Right lobe of liver (tissue), 6 donors: ENCODE measurements at regions not wholly inside any gene's neighbourhood (a gene's known extent, or its start where the extent isn't known, plus 50 kb on each side); places are given as distances from the start of the nearest gene placed in this dataset.

Experiments used
- ATAC-seq, 4 donors: fragments of 200-7000 bp; cut with Tn5 transposase; one replicate each; pipeline ENCODE4 v1.9.1; 2020; ENCODE audit warnings: mild to moderate bottlenecking in 4 of 4, moderate library complexity in 4 of 4
- DNase-seq, 3 donors: peaks; one replicate each; pipeline ENCODE4 v3.0.0-alpha.2; 2020
- H3K27ac ChIP-seq, 3 donors: fragments of 200-600 bp; one replicate each; pipeline ENCODE4 v1.8.0; 2022
- H3K27me3 ChIP-seq, 2 donors: fragments of 200-600 bp; one replicate each; pipeline ENCODE4 v1.8.0; 2022
- H3K36me3 ChIP-seq, 4 donors: fragments of 200-600 bp; sonication (generic) in 1 of 4; one replicate each; pipeline versions ENCODE4 v1.5.1 to v1.8.0; 2017 to 2022; ENCODE audit warnings: control low read depth in 1 of 4
- H3K4me1 ChIP-seq, 4 donors: fragments of 200-600 bp; sonication (generic) in 1 of 4; one replicate each; pipeline versions ENCODE4 v1.5.1 to v1.8.0; 2017 to 2022; ENCODE audit warnings: control low read depth in 1 of 4
- H3K4me3 ChIP-seq, 3 donors: fragments of 200-600 bp; one replicate each; pipeline ENCODE4 v1.8.0; 2022
- H3K9me3 ChIP-seq, 4 donors: fragments of 200-600 bp; sonication (generic) in 1 of 4; one replicate each; pipeline versions ENCODE4 v1.5.1 to v1.8.0; 2017 to 2022; ENCODE audit warnings: control low read depth in 1 of 4
- POLR2A ChIP-seq: fragments of 450-650 bp; IDR thresholded peaks from one replicate; pipeline ENCODE4 v1.6.1; 2017; ENCODE audit warnings: antibody characterized with exemption, mild to moderate bottlenecking
- WGBS: methylation state at CpG from one replicate; pipeline ENCODE4 v1.1.6; 2018; ENCODE audit warnings: low coverage, low lambda C conversion rate; ENCODE audit not compliant: insufficient coverage; ENCODE audit errors: missing lambda C conversion rate; 5-methylcytosine and 5-hydroxymethylcytosine counted together
- intact Hi-C, 2 donors: fragments of 100-400 bp; cut with DNase I; formaldehyde crosslinking; loops; one replicate each; pipeline versions ENCODE4 v1.11.2 to v1.14.1; 2022
- TF ChIP-seq, protein P1 (sequence below), 4 donors: fragments of 200-600 bp in 3 of 4; fragments of 450-650 bp in 1 of 4; IDR thresholded peaks; one replicate each; pipeline versions ENCODE4 v1.5.1 to v1.8.0; 2016 to 2022; ENCODE audit warnings: antibody characterized with exemption in 4 of 4, mild to moderate bottlenecking in 2 of 4
- donor health status: DM: no; HTN: yes; CAD: no.
- donor health status: DM: no; HTN: no; CAD: no.
- donor health status: DM: no; HTN: no; CAD: no.
- donor health status: DM: no; HTN: yes; CAD: no.
- donor health status: DM: no; HTN: yes; CAD: no.

DNA sequence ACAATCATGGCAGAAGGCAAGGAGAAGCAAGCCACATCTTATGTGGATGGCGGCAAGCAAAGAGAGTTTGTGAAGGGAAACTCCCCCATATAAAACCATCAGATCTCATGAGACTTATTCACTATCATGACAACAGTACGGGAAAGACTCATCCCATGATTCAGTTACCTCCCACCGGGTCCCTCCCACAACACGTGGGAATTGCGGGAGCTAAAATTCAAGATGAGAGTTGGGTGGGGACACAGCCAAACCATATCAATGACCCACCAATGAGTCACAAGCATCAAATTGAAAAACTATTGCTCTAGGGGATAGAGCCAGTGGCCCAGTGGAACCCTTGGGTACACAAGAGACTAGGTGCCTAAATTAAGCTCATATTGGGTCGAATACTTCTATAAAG is 157.4 kb downstream of the FBXO15 start:
- TF ChIP-seq, protein P1, sequence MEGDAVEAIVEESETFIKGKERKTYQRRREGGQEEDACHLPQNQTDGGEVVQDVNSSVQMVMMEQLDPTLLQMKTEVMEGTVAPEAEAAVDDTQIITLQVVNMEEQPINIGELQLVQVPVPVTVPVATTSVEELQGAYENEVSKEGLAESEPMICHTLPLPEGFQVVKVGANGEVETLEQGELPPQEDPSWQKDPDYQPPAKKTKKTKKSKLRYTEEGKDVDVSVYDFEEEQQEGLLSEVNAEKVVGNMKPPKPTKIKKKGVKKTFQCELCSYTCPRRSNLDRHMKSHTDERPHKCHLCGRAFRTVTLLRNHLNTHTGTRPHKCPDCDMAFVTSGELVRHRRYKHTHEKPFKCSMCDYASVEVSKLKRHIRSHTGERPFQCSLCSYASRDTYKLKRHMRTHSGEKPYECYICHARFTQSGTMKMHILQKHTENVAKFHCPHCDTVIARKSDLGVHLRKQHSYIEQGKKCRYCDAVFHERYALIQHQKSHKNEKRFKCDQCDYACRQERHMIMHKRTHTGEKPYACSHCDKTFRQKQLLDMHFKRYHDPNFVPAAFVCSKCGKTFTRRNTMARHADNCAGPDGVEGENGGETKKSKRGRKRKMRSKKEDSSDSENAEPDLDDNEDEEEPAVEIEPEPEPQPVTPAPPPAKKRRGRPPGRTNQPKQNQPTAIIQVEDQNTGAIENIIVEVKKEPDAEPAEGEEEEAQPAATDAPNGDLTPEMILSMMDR (IDR thresholded peaks at IDR 0.05): no peak
- TF ChIP-seq POLR2A: no peak
- 60% methylated on average over 6 of the region's 6 CpGs for WGBS
- no peaks in the 10 kb centered on the region for H3K36me3 ChIP-seq
- no peak overlapping the region for H3K27ac ChIP-seq
- H3K4me1 ChIP-seq: no peaks in the 10 kb centered on the region
- no peaks in the 10 kb centered on the region for H3K9me3 ChIP-seq
- ATAC-seq (no peak), DNase-seq (no peak)
- no peak overlapping the region for H3K4me3 ChIP-seq
- no peaks in the 10 kb centered on the region for H3K27me3 ChIP-seq
- intact Hi-C loops: no loop called here

DNA sequence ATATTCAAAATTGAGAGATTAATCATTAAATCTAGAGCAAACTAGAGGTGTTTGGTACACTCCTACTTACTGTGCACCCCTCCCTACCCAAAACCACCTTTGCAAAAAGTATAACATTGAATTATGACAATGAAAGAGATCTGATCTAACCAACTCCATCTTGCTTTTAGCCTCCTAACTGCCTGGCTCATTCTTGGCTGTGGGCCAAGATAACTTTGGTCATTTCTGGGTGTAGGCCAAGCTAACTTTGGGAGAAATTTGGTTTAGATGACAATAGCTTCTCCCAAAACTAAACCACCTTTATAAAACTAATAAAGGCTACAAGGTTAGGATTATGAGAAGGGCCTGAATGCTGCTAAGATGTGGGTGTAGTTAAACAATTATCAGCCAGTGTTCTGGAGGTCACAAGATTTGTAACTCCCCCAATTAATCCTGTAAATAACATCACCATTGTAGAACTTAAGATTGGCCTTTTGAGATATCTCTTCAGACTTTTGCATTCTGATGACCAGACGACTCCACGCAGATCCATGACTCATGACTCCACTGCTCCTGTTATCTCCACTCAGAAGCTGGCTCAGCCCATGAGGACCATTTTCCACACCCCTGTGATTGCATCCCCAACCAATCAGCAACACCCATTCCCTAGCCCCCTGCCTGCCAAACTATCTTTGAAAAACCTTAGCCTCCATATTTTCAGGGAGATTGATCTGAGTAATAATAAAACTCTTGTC is 160.2 kb downstream of the FBXO15 start:
- Histone ChIP-seq H3K27ac (no peak overlapping the region), H3K27me3 (no peaks in the 10 kb centered on the region), H3K36me3 (no peaks in the 10 kb centered on the region), H3K9me3 (no peaks in the 10 kb centered on the region), H3K4me3 (no peak overlapping the region), H3K4me1 (no peaks in the 10 kb centered on the region)
- ATAC-seq: no peak
- DNase-seq: no peak
- 40% methylated on average over 1 of the region's 2 CpGs for WGBS
- intact Hi-C loops: no loop called here
- TF ChIP-seq, protein P1 (IDR thresholded peaks at IDR 0.05): no peak

DNA sequence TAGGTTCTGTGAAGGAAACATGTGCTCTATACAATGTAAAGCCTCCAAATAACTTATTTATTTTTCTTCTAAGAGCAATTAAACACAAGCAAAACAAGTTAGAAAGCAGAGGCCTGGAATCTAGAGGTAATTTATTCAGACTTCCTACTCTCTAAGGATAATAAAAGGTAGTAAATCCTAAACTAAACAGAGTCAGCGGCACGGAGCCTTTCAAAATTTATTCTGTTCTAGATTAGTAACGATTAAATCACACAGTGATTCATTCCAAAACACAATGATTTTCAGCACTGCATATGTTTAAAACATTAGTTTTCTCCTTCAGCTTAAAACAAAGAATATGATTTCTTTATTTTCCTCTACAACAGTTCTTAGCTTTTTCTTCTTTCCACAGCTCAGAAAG is 160.9 kb downstream of the FBXO15 start:
- DNase-seq: no peak
- Histone ChIP-seq H3K4me3 (no peak overlapping the region), H3K36me3 (no peaks in the 10 kb centered on the region), H3K27me3 (no peaks in the 10 kb centered on the region), H3K4me1 (no peaks in the 10 kb centered on the region), H3K9me3 (no peaks in the 10 kb centered on the region), H3K27ac (no peak overlapping the region)
- 49% methylated on average over 3 of the region's 3 CpGs for WGBS
- ATAC-seq: no peak
- TF ChIP-seq, protein P1 (IDR thresholded peaks at IDR 0.05): no peak
- no peak for TF ChIP-seq POLR2A
- intact Hi-C loops: no loop called here

DNA sequence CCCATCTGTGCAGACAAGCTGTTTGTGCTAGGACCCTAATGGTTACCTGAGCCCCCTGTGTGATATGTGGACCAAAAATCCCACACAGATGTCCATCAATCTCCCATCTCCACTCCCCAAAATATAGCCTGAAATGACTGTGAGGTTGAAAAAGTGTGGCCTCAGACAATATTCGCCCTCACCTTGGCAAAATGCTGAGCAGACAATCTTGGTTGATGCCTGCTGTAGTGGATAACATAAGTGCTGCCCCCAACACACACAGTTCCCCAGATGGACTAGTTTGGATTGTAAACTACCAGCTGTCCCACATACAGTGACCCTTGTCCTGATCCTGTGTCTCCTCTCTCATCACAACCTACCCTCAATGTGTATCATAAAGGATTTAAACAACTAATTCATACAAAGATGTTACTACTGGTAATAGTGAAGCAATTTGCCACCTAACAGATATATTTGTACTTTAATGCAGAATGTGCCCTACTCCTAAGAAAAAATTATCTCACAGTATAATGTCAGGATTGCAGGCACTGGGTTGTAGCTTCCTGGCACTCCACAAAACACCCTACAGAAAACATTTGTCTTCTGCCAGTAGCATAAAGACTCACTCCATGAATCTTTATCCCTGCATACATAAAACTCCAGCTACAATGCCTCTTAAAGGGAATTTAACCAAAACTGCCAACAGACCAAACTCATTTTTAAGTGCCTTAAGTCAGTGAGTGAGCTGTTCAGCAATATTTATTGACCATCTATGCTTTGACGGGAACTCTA is 161.6 kb downstream of the FBXO15 start:
- ATAC-seq (no peak), DNase-seq (no peak)
- intact Hi-C loops: no loop called here
- H3K4me3 ChIP-seq: no peak overlapping the region
- TF ChIP-seq, protein P1 (IDR thresholded peaks at IDR 0.05): no peak
- TF ChIP-seq POLR2A: no peak
- H3K4me1 ChIP-seq: no peaks in the 10 kb centered on the region
- WGBS: 47% methylated on average over 2 of the region's 2 CpGs
- no peaks in the 10 kb centered on the region for H3K27me3 ChIP-seq
- no peaks in the 10 kb centered on the region for H3K36me3 ChIP-seq
- no peaks in the 10 kb centered on the region for H3K9me3 ChIP-seq
- H3K27ac ChIP-seq: no peak overlapping the region
